Stimulated activated CD8-positive, alpha-beta memory T cell treated with anti-CD3 and anti-CD28 coated beads, Interleukin-2, amount 100 ng/mL, for 48 hours (primary cell): ENCODE measurements at regions not wholly inside any gene's neighbourhood (a gene's known extent, or its start where the extent isn't known, plus 50 kb on each side); places are given as distances from the start of the nearest gene placed in this dataset.
"Not testable (repeated sequence)": the region's sequence is repeated elsewhere in the genome, so short reads cannot be mapped to it uniquely, and the experiment has no call there.

ENCODE experiments used
- DNase-seq, 2 donors: peaks; one replicate each; pipeline ENCODE4 v3.0.0-alpha.2; 2020; ENCODE audit warnings: low read depth in 2 of 2

GRCh38 chrY:12359867-12360266, 341.2 kb upstream of the USP9Y start:
- no peak for DNase-seq

- no peak for DNase-seq
Observed at GRCh38 chrY:12360496-12360895, 340.5 kb upstream of the USP9Y start.

GRCh38 chrY:12365311-12365910, 335.6 kb upstream of the USP9Y start:
- DNase-seq = no peak

GRCh38 chrY:12374588-12374987, 326.4 kb upstream of the USP9Y start:
- not testable (repeated sequence) for DNase-seq

- not testable (repeated sequence) for DNase-seq
Observed at GRCh38 chrY:12391655-12392559, 309.1 kb upstream of the USP9Y start.

- no peak for DNase-seq
Observed at GRCh38 chrY:12393190-12393589, 307.8 kb upstream of the USP9Y start.

GRCh38 chrY:12395381-12396120, 305.5 kb upstream of the USP9Y start:
- not testable (repeated sequence) for DNase-seq

- no peak for DNase-seq
Observed at GRCh38 chrY:12403916-12404315, 297.1 kb upstream of the USP9Y start.

GRCh38 chrY:12408236-12408635, 292.8 kb upstream of the USP9Y start:
- DNase-seq = no peak

GRCh38 chrY:12410696-12411095, 290.3 kb upstream of the USP9Y start:
- no peak for DNase-seq

- DNase-seq = no peak
Observed at GRCh38 chrY:12421072-12421787, 279.8 kb upstream of the USP9Y start.

- no peak for DNase-seq
Observed at GRCh38 chrY:12421788-12422124, 279.3 kb upstream of the USP9Y start.

- DNase-seq = no peak
Observed at GRCh38 chrY:12422536-12422935, 278.5 kb upstream of the USP9Y start.

- DNase-seq = no peak
Observed at GRCh38 chrY:12423416-12424252, 277.4 kb upstream of the USP9Y start.

GRCh38 chrY:12425506-12425905, 275.5 kb upstream of the USP9Y start:
- no peak for DNase-seq

GRCh38 chrY:12427361-12427760, 273.7 kb upstream of the USP9Y start:
- no peak for DNase-seq

- DNase-seq = no peak
Observed at GRCh38 chrY:12431546-12431945, 269.5 kb upstream of the USP9Y start.

GRCh38 chrY:12438823-12439222, 262.2 kb upstream of the USP9Y start:
- DNase-seq = not testable (repeated sequence)

- DNase-seq = no peak
Observed at GRCh38 chrY:12444200-12444599, 256.8 kb upstream of the USP9Y start.

- not testable (repeated sequence) for DNase-seq
Observed at GRCh38 chrY:12446486-12447265, 254.4 kb upstream of the USP9Y start.
